Left cardiac atrium (tissue), 4 donors: ENCODE measurements at regions not wholly inside any gene's neighbourhood (a gene's known extent, or its start where the extent isn't known, plus 50 kb on each side); places are given as distances from the start of the nearest gene placed in this dataset.
"Not testable (repeated sequence)": the region's sequence is repeated elsewhere in the genome, so short reads cannot be mapped to it uniquely, and the experiment has no call there.

Experiments
- ATAC-seq, 2 donors: fragments of 200-7000 bp; cut with Tn5 transposase; one replicate each; pipeline ENCODE4 v1.9.1; 2020; ENCODE audit warnings: mild to moderate bottlenecking in 2 of 2, moderate library complexity in 2 of 2
- DNase-seq: peaks from one replicate; pipeline ENCODE4 v3.0.0-alpha.2; 2020
- intact Hi-C, 2 donors: fragments of 100-400 bp; cut with DNase I; formaldehyde crosslinking; loops; one replicate each; pipeline versions ENCODE4 v1.14.1 to v1.15.1; 2022 to 2023
- donor health status: DM: no; HTN: yes; CAD: no.
- donor health status: DM: no; HTN: yes; CAD: no; lungs with severe emphysema.
- donor health status: DM: yes; HTN: yes; CAD: no.
- donor health status: Dilated cardiomyopathy.

DNA sequence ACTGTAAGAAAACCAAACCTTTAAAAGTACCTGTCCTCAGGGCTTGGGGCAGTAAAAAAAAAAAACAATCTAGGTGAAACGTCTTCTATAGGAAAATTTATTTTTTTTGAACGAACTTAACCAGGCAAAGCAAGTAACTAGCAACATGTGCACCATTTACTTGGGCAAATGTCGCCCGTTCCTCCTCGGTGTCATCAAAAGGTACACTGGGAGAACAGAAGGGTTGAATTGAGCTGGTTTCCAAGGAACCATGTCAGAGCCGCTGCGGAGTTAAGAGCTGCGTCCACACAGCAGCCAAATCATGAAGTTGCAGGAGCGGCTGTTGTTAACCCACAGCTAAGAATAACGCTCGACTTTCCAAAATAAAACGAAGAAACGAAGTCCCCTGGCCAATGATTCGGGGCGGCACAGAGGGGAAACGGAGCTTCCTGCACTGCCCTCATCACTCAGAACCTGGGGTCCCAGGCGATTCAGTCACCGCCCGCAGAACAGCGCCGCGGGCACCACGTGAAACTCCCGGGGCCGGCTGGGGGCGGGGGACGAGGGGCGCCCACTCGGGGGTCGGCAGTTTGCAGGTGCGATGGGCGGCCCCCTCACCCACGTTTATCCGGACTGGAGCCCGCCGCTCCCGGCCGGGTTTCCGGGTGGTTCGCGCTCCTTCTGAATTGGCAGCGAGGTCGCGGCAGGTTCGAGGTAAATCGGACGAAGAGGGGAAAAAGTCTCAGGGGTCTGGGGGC is 53.6 kb upstream of the PLGLB1 start:
- intact Hi-C loops, ATAC-seq: not testable (repeated sequence)

DNA sequence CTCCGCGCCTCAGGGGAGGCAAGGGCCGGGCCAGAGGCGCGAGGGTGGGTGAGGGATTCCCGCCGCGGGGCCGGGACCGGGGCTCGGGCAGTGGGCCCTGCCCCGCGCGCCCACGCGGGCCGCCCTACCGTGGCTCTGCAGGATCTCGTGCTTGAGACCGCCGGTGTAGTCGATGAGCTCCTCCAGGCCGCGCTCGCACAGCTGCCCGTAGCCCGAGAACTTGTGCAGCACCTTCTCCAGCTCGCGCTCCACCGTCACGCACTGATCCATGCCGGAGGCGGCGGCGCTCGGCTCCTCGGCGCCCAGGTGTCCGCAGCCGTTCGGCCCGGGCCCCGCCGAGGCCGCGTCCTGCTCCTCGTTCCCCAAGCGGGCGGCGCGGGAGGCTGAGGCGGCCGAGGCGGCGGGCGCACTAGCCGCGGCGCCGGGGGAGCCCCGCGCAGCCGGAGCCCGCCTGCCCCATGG is 54.2 kb upstream of the PLGLB1 start:
- intact Hi-C loops = not testable (repeated sequence)
- ATAC-seq = peak; percentile 13 to 24

More for the DNA sequence above, 53.6 kb upstream of the PLGLB1 start:
- peak; percentile 24 for DNase-seq

DNA sequence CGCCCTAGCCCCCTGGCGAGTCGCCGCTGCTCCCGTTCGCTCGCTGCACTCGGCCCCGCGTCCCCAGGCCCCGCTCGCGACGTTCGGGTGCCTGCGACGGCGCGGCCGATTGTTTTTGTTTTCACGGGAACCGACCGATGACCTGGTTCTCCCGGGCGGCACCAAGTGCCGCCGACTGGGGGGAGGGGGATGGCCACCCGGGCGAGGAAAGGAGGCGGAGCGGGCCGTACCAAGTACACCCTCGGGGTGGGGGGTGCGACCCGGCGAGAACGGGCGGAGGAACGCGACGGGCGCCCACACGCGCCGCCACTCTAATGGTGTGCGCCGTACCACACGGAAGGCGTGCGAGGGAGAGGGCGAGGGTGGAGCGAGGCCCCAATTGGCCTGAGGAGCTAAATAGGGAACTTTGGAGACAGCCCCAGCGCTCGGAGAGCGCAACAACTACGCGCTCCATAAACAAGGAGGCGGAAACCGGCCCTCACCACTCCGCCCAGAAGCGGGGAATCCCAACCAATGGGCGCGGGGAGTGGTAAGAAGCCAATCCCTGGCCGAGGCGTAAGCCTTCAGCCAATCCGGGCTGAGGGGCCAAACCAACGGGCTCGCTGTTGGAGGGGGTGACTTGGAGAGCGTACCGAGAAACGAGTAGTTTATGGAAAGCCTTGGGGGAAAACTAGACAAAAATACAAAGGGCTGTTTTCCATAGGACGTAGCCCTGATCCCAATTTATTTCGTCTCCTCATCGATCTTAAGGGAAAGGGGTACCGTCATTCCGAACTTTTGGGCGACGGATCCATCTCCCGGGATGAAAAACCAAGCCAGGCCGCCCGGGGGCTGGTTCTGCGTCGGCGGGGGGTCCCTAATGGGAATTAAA is 54.8 kb upstream of the PLGLB1 start:
- ATAC-seq (peak; percentile 97 to 99), DNase-seq (peak; percentile 92)
- intact Hi-C loops = not testable (repeated sequence)

More for the DNA sequence above, 54.2 kb upstream of the PLGLB1 start:
- peak; percentile 57 for DNase-seq

DNA sequence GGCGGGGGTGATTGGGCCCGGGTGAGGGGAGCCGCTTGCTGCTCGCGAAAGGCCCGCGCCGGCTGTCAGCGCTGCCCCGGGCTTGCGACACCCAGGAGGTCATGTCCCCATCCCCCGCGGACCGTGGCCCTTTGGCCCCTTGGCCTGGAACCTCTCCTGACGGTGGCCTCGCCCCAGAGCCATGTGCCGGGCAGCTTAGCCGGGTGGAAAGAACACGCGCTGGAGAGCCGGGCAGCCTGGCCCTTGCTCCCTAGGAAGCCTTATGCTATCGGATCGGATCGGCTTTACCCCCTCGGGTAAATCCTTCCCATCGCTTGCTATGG is 55.4 kb upstream of the PLGLB1 start:
- DNase-seq, intact Hi-C loops: not testable (repeated sequence)
- peak; percentile 42 to 56 for ATAC-seq

DNA sequence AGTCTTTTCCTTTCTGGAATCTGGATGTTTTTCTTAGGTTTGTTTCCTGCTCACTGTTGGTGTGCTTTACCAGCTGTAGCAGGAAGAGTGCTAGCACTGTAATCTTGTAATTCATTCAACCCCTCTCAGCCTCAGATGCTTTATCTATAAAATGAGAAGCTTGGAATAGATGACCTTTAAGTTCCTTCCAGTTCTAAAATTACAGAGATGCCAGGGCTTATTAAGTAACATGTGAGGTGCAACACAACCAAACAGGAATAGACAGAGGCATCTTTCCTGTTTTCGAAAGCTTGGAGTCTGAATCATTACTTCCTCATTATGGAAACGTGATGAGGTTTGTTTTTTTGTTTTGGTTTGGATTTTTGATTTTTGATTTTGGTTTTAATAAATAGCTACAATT is 60.1 kb upstream of the PLGLB1 start:
- peak in 1 of 2 donors; percentile 21 for ATAC-seq
- DNase-seq, intact Hi-C loops: not testable (repeated sequence)

DNA sequence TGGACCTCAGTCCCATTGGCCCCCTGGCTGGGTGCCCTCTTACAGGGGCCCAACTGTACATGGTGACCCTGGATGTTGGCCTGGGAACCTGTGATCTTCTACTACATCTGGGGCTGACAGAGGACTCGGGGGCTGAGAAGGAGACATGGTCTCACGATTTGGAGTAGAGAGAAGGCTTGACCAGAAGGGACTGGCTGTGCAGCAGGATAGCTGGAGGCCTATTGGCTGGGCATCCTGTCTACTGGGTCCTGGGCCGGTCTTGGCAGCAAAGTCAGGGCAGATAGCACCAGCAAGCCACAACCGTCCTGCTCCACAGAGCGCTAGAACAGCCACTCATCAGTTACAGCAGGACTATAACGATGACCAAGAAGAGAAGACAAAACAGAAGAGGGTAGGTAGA is 66.4 kb upstream of the PLGLB1 start:
- DNase-seq, intact Hi-C loops, ATAC-seq: not testable (repeated sequence)

DNA sequence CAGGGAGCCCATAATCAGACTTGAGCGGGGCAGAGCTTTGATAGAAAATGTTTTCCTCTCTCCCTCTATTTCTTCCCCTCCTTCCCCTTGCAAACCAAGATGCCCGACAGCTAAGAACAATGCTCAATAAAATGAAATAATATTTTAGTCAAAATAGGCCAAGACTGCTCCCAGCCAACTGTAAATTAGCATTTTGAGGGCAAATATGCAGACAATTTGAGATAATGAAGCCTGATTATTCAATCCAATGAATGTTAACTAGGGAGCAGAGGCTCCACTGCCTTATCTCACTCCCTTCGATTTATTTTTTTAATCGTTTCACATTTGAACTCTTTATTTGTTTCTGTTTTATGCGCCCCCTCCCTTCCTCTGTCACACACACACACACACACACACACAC is 67.8 kb upstream of the PLGLB1 start:
- ATAC-seq, DNase-seq, intact Hi-C loops: not testable (repeated sequence)

DNA sequence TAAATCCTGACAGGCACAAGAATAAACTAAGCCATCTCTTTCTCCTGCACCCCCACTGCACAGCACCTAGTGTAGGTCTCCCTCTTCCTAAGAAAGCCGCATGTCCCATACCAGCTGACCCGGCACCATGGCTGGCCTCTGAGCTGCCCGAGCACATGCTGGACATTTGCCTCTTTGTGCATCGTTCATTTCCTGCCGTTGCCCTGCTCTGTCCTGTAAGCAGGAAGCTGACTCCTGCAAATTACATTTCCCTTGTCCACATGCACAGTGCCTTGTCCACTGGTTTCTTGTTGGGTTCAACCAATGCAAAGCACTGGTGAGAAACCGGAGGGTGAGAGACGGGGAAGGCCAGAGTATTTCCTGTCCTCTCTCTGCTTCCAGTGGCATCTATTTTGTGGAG is 71.6 kb upstream of the PLGLB1 start:
- intact Hi-C loops, ATAC-seq, DNase-seq: not testable (repeated sequence)

DNA sequence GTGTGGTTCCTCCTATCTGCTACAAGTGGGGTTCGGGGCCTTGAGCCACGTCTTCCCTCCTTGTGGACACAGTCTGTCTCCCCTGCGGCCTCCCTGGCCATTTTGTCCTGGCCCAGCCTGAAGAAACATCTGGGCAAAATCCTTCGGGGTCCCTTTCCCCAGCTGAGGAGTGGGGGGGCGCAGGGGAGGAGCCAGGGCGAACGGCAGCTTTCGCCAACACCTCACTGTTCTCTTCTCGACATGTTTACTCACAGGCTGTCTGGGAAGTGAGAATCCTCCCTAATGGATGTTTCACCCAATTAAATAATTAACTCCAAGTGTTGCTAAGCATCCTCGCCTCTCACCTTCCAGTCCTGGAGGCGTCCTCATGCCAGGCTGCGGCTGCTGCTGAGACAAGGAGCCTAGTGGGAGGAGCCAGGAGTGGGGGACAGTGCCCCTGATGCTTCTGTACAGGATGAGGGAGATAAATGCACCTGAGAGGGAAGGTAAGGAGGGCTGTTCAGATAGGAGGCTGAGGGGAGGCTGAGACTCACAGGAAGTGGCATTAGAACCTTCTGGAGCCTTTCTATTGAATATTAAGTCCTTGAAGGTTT is 72.4 kb upstream of the PLGLB1 start:
- intact Hi-C loops, ATAC-seq, DNase-seq: not testable (repeated sequence)

DNA sequence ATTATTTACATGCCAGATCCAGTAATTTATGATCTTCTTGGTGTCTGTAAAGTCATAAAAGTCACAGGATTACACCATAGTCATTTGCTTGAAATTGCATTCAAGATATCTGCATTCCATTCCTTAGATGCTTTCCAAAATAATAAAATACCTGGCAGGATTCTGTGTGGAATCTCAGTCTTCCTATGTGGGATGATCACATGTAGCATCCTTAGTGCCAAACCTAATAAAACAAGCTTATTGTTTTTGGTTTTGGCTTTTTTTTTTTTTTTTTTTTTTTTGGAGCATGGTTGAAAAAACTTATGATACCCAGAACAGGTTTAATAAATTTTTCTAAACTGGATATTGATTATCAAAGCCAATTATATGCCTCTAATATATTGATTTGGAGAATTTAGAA is 74.2 kb upstream of the PLGLB1 start:
- intact Hi-C loops, ATAC-seq, DNase-seq: not testable (repeated sequence)

DNA sequence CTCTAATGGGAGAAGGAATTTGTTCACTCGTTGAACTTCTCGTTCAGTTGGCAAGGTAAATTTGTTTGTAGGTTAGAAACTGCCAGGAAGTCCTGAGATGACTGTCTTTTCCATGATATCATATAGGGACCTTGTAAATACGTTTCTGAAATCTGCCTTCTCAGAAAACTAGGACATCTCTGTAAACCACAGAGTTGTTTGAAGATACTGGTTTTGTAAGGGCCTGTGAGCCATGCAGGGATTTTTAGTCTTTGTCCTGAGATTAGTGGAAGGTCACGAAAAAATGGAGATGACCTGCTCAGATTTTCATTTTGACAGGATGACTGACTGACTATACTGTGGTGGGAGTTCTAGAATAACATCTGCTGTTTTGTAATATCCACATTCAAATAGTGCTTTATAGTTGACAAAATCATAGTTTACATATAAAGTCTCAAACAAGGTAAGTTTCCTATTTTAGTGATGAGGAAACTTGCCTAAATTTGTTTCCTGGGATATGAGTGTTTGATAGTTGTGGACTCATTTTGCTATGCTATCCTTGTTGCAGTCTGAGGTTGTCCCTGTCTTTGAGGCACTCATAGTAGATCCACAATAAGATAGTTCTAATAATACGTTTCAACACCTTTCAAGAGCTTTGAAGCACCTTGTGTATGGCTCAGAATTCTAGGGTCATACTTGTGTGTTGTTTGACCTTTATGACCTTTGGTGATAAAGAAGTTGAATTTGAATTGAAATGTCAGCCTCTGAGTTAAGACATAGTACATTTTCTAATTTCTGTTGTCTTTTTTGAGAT is 107.3 kb upstream of the PLGLB1 start:
- ATAC-seq, intact Hi-C loops, DNase-seq: not testable (repeated sequence)

DNA sequence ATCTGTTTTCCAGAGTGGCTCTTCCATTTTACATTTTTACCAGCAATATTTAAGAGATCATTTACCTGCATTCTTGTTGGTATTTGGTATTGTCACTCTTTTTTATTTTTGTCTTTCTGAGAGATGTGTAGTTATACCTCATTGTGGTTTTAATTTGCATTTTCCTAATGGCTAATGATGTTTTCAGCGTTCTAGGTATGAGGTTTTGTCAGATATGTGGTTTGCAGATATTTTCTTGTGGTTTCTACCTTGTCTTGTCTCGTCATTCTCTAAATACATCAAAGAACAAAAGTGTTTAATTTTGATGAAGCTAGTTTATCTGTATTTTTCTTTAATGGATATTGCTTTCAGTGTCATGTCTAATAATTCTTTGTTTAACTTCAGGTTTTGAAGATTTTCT is 110.9 kb upstream of the PLGLB1 start:
- ATAC-seq, DNase-seq, intact Hi-C loops: not testable (repeated sequence)

DNA sequence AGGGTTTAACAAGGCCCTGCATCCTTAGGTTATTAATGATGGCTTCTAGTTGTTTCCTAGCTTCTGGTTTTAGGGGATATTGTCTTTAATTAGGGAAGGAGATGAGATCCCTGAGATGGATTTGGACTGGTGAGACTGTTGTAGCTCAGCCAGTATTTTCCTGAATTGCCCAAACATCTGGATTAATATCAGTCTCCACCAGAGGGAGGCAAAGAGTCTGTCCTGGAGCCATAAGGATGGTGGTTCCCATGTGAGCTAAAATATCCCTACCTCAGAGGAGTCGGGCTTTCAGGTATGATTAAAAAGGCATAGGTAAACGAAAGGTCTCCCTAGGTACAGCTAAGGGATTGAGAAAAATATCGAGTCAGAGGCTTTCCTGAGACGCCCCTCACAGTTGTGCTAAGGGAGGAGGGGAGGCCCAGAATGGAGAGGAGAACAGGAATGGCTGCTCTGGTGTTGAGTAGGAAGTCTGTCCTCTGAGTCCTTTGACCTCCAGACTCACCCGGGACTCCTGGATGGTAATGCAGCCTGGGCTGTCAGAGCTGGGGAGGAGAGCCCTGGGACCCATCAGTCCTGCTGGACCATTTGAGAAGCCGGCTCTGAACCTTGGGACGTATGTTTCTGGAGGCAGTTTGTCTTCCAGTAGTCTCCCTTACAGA is 130.3 kb upstream of the PLGLB1 start:
- DNase-seq, intact Hi-C loops: not testable (repeated sequence)
- ATAC-seq = peak; percentile 27 to 51

DNA sequence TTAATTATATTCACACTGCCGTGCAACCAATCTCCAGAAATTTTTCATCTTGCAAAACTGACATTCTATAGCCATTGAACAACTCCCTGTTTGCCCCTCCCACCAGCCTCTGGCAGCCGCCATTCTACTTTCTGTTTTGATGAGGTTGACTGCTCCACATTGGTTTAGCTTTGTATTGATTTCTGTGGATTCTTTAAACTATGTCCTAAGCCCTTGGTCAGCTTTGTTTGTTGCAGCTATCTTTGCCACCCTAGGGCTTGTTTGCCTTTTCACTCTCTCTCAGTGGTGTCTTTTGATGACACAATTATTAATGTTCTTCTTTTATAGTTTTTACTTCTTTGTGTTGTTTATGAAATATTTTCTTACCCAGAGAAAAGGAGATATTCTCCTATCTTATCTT is 152.8 kb upstream of the PLGLB1 start:
- ATAC-seq, DNase-seq: not testable (repeated sequence)

DNA sequence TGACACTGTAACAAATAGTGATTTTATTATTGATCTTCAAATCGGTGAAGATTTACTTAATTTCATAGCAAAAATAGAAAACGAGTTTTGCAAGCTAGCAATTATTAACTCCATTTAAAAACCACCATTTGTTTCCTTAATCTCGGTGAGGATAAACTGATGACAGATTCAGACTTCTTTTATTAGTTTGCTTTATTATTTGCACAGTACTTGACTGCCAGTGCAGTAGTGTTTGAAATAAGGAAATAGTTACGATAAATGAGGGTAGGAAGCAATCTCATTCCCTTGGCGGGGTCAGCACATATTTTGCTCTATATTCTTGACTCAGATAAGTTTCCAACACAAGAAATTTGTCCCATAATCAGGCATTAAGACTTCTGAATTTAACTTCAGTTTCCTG is 161.7 kb upstream of the PLGLB1 start:
- intact Hi-C loops, DNase-seq, ATAC-seq: not testable (repeated sequence)

More for the DNA sequence above, 152.8 kb upstream of the PLGLB1 start:
- intact Hi-C loops = not testable (repeated sequence)

DNA sequence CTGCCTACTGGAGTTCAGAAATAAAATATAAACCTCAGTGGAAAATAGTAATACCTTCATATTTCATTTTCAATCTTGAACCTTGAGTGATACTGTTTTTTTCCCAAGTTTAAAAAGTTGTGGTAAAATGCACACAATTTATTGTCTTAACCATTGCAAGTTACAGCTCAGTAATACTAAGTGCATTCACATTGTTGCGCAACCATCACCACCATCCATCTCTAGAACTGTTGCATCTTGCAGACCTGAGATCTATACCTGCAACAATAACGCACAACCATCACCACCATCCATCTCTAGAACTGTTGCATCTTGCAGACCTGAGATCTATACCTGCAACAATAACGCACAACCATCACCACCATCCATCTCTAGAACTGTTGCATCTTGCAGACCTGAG is 162.6 kb upstream of the PLGLB1 start:
- ATAC-seq, DNase-seq, intact Hi-C loops: not testable (repeated sequence)

DNA sequence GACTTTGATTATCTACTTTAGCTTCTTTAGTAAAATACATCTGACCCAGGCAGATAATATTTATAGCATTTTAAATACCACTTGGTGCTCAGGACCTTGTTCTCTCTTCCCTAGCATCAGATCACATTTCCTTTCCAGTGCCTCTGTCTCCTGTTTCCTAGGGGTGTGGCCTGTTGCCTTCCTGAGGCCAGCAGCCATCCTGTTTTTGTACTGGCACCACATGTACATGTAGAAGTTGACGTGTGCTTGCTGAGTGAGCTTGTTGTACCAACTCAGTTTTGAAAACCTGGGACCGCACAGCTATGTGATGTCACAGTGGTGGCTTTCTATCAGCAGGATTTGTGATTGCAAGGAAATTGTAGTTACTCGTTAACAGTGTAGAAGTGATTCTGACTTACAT is 167.6 kb upstream of the PLGLB1 start:
- ATAC-seq, intact Hi-C loops, DNase-seq: not testable (repeated sequence)

DNA sequence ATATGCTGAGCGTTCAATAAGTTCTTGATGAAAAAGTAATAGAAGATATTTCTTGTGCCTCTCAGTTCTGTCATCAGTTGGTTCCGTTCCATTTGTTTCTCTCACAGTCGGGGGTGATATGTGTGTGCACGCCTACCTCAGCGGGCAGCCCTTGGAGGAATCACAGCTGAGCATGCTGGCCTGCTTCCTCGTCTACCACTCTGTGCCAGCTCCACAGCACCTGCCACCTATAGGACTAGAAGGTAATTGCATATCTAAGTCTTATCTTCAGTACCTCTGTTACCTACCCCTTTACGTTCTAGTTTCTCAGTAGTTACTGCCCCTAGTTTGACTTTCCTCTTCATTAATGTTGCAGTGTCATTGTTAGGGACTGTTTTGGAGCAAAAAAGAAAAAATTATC is 171.7 kb upstream of the PLGLB1 start:
- intact Hi-C loops, DNase-seq: not testable (repeated sequence)
- ATAC-seq = peak; percentile 74 to 82
